ENCODE measurements at regions not wholly inside any gene's neighbourhood (a gene's known extent, or its start where the extent isn't known, plus 50 kb on each side); places are given as distances from the start of the nearest gene placed in this dataset.

GRCh38 chr15:38872732-38873131 lies 308.1 kb upstream of the RASGRP1 start (continued):
- TF ChIP-seq RAD21 (conservative IDR thresholded peaks at IDR 0.05 in 1 of 2, IDR thresholded peaks at IDR 0.05 in 1 of 2) = no peak

GRCh38 chr15:38873158-38873557 lies 308.5 kb upstream of the RASGRP1 start:
- Histone ChIP-seq H3K4me3 (no peak overlapping the region), H3K9me3 (peaks cover 21% of the 10 kb centered on the region), H3K4me1 (peaks cover 54% of the 10 kb centered on the region), H3K27ac (peak overlapping the region; percentile 53 to 85), H3K4me2 (peak overlapping the region; percentile 48)
- TF ChIP-seq FOSL2 (IDR thresholded peaks at IDR 0.05) (no peak), FOSL2 (CRISPR knock-in tag; IDR thresholded peaks at IDR 0.05) (peak; percentile 54; the same call in 1 of the 2 replicates), EP300 (IDR thresholded peaks at IDR 0.05) (peak; percentile 47 to 51; a peak in 2 of 5 replicates), JUN (IDR thresholded peaks at IDR 0.05) (peak; percentile 20 to 53; a peak in 1 of 5 replicates), JUNB (IDR thresholded peaks at IDR 0.05) (peak; percentile 38; the same call in 1 of the 2 replicates), BHLHE40 (IDR thresholded peaks at IDR 0.05; ENCODE audit: low read depth, low read length) (no peak), NFE2L2 (conservative IDR thresholded peaks at IDR 0.05; ENCODE audit: low read length) (no peak), POLR2A (IDR thresholded peaks at IDR 0.05; ENCODE audit: low read length) (no peak), MAX (IDR thresholded peaks at IDR 0.05) (peak; percentile 26; the same call in 1 of the 2 replicates), SMC3 (IDR thresholded peaks at IDR 0.05) (peak; percentile 46; the same call in 1 of the 3 replicates), ZC3H11A (IDR thresholded peaks at IDR 0.05) (no peak), GATA3 (IDR thresholded peaks at IDR 0.05; ENCODE audit: borderline replicate concordance) (peak; percentile 84), HMGXB4 (CRISPR knock-in tag; IDR thresholded peaks at IDR 0.05; ENCODE audit: borderline replicate concordance) (no peak), CEBPB (IDR thresholded peaks at IDR 0.05) (peak; percentile 24 to 45; a peak in 2 of 4 replicates), RAD21 (conservative IDR thresholded peaks at IDR 0.05 in 1 of 2, IDR thresholded peaks at IDR 0.05 in 1 of 2) (peak; percentile 52 to 54)
- TF ChIP-seq, protein P1, sequence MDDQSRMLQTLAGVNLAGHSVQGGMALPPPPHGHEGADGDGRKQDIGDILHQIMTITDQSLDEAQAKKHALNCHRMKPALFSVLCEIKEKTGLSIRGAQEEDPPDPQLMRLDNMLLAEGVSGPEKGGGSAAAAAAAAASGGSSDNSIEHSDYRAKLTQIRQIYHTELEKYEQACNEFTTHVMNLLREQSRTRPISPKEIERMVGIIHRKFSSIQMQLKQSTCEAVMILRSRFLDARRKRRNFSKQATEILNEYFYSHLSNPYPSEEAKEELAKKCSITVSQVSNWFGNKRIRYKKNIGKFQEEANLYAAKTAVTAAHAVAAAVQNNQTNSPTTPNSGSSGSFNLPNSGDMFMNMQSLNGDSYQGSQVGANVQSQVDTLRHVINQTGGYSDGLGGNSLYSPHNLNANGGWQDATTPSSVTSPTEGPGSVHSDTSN (IDR thresholded peaks at IDR 0.05) = no peak
- ATAC-seq (peak; percentile 63 to 79), DNase-seq (ENCODE audit: low read depth in 1 of 2, low spot score in 1 of 2) (peak in 1 of 2 experiments; percentile 89), FAIRE-seq (no peak)
- WGBS (ENCODE audit: missing lambda C conversion rate) = 5% methylated on average over 4 of the region's 4 CpGs
- ChIA-PET POLR2A (interaction anchor here (0.7 kb wide), 1 partner anchor 622 kb away, joined by 3 read pairs; no protein-coding TSS in a partner anchor), CTCF (interaction anchor here (0.9 to 1.5 kb wide), 5 partner anchors 9 to 707 kb away, joined by 3 to 4 read pairs (median 3); partner anchors contain the start of gene THBS1)

GRCh38 chr15:38874464-38874863 lies 309.9 kb upstream of the RASGRP1 start:
- CTCF ChIA-PET = no interaction called here
- no peak for FAIRE-seq
- ATAC-seq = no peak
- TF ChIP-seq BHLHE40 (IDR thresholded peaks at IDR 0.05; ENCODE audit: low read depth, low read length) = no peak
- no peak for TF ChIP-seq FOSL2 (IDR thresholded peaks at IDR 0.05)
- peak; percentile 23; the same call in 1 of the 2 replicates for TF ChIP-seq FOSL2 (CRISPR knock-in tag; IDR thresholded peaks at IDR 0.05)
- TF ChIP-seq JUNB (IDR thresholded peaks at IDR 0.05) = 0 out of 2 replicates have a peak, but pooled peaks have one; percentile 10
- TF ChIP-seq PHF8 (IDR thresholded peaks at IDR 0.05; ENCODE audit: borderline replicate concordance, low read depth) = no peak
- TF ChIP-seq POLR2AphosphoS2 (conservative IDR thresholded peaks at IDR 0.05; ENCODE audit: low read length) = no peak
- TF ChIP-seq CEBPB (IDR thresholded peaks at IDR 0.05) = 0 out of 4 replicates have a peak, but pooled peaks of 1 of the 2 experiments have one; percentile 35
- DNase-seq (ENCODE audit: low read depth in 1 of 2, low spot score in 1 of 2) = peak in 1 of 2 experiments; percentile 38
- Histone ChIP-seq H3K4me2 (peak overlapping the region; percentile 32; the same call in 2 of the 3 replicates), H3K9me3 (peaks cover 20% of the 10 kb centered on the region), H3K4me3 (no peak overlapping the region), H3K27ac (peak overlapping the region; percentile 53 to 85), H3K4me1 (peaks cover 58% of the 10 kb centered on the region)
- 52% methylated on average over 5 of the region's 5 CpGs for WGBS (ENCODE audit: missing lambda C conversion rate)
- POLR2A ChIA-PET = no interaction called here

GRCh38 chr15:38876211-38876610 lies 311.6 kb upstream of the RASGRP1 start:
- Histone ChIP-seq H3K4me2 (no peak overlapping the region), H3K4me1 (peaks cover 65% of the 10 kb centered on the region), H3K9me3 (peaks cover 12% of the 10 kb centered on the region; the same call in 2 of the 3 replicates), H3K4me3 (no peak overlapping the region), H3K27ac (peak overlapping the region; percentile 37 to 84; a peak in 5 of 6 replicates)
- FAIRE-seq (no peak), DNase-seq (ENCODE audit: low read depth in 1 of 2, low spot score in 1 of 2) (no peak), ATAC-seq (no peak)
- 86% methylated on average over 6 of the region's 6 CpGs for WGBS (ENCODE audit: missing lambda C conversion rate)
- TF ChIP-seq SMC3 (IDR thresholded peaks at IDR 0.05) = no peak
- no peak for TF ChIP-seq HOXB5 (CRISPR knock-in tag; IDR thresholded peaks at IDR 0.05)
- TF ChIP-seq HMGXB4 (CRISPR knock-in tag; IDR thresholded peaks at IDR 0.05; ENCODE audit: borderline replicate concordance) = no peak
- TF ChIP-seq MAX (IDR thresholded peaks at IDR 0.05) = no peak
- no peak for TF ChIP-seq HOXA7 (CRISPR knock-in tag; IDR thresholded peaks at IDR 0.05)
- ChIA-PET CTCF (no interaction called here), POLR2A (interaction anchor here (0.6 kb wide), 1 partner anchor 92 kb away, joined by 5 read pairs; no protein-coding TSS in a partner anchor)

Data from A549 (cell line).